ENCODE measurements at regions not wholly inside any gene's neighbourhood (a gene's known extent, or its start where the extent isn't known, plus 50 kb on each side); places are given as distances from the start of the nearest gene placed in this dataset.

DNA sequence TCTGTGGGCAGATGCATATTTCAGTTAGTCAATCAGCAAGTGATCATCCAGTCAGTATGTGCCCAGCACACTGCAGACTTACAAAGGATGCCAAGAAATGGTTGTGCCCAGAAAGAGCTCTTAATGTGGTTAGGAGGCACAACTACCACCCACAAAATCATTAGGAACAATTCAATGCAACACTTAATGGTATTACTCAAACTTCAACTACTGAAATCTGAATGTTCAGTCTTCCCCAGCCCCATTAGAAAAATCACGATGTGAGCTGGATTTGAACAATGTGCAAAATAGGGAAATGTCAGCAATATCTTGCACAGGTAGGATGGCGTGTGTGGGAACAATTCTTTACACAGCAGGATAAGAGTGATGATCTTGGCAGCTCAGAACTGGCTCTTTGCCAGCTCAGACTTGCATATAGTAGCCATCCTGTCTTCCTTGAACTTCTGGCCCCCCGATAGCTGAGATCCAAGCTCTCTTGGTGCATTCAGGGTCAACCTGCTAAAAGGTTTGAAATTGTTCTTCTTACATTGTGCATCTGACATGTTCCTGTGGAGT lies 556.7 kb upstream of the HTR1E start:
- ChIA-PET CTCF (ENCODE audit: unreplicated experiment) (no interaction called here), POLR2A (no interaction called here)
- Histone ChIP-seq H3K27ac (ENCODE audit: low read depth, low read length, poor library complexity, severe bottlenecking) (no peak overlapping the region), H2AFZ (ENCODE audit: low read length) (no peak overlapping the region), H3K36me3 (ENCODE audit: insufficient read depth, low read length) (no peaks in the 10 kb centered on the region), H3K4me1 (ENCODE audit: insufficient read depth, low read length, poor library complexity, severe bottlenecking) (no peaks in the 10 kb centered on the region), H3K4me3 (ENCODE audit: low read depth, low read length, poor library complexity, severe bottlenecking) (no peak overlapping the region), H3K9me2 (ENCODE audit: insufficient read depth, low read length) (no peaks in the 10 kb centered on the region), H3K9me3 (ENCODE audit: low read length) (no peaks in the 10 kb centered on the region), H3K4me2 (ENCODE audit: low read length) (no peak overlapping the region), H4K20me1 (ENCODE audit: insufficient read depth, low read length) (no peaks in the 10 kb centered on the region), H3K79me2 (ENCODE audit: insufficient read depth, low read depth, low read length) (no peaks in the 10 kb centered on the region)
- BruUV-seq (replicated peaks), result no TSS peak
- no peak for DNase-seq (ENCODE audit: low spot score)
- intact Hi-C loops (cut with micrococcal nuclease; ENCODE audit: unreplicated experiment), result no loop called here
- TF ChIP-seq, protein P1, sequence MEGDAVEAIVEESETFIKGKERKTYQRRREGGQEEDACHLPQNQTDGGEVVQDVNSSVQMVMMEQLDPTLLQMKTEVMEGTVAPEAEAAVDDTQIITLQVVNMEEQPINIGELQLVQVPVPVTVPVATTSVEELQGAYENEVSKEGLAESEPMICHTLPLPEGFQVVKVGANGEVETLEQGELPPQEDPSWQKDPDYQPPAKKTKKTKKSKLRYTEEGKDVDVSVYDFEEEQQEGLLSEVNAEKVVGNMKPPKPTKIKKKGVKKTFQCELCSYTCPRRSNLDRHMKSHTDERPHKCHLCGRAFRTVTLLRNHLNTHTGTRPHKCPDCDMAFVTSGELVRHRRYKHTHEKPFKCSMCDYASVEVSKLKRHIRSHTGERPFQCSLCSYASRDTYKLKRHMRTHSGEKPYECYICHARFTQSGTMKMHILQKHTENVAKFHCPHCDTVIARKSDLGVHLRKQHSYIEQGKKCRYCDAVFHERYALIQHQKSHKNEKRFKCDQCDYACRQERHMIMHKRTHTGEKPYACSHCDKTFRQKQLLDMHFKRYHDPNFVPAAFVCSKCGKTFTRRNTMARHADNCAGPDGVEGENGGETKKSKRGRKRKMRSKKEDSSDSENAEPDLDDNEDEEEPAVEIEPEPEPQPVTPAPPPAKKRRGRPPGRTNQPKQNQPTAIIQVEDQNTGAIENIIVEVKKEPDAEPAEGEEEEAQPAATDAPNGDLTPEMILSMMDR (conservative IDR thresholded peaks at IDR 0.05; ENCODE audit: low read length), result no peak
- TF ChIP-seq EZH2phosphoT487 (IDR thresholded peaks at IDR 0.05; ENCODE audit: borderline replicate concordance, low read depth, low read length), result no peak

DNA sequence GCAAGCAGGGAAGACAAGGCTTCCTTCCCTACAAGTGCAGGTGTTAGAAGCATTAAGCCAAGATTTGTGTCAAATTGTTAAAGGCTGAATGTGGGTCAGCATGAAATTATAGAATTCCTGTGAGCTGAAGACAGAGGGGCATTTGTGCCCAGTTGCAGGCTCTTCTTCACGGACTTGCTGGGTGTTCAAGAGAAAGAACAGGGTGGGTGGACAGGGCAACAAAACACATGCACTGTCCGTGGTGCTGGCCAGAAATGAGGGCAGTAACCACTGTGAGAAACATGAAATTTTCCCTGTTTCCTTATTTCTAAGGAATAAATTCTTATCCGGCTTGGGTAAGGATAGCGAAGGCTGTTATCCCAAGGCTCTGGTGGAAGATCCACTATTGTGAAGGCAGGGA lies 579.5 kb upstream of the HTR1E start:
- DNase-seq (ENCODE audit: low spot score), result no peak
- Histone ChIP-seq H3K4me2 (ENCODE audit: low read length) (no peak overlapping the region), H3K4me3 (ENCODE audit: low read depth, low read length, poor library complexity, severe bottlenecking) (no peak overlapping the region), H3K36me3 (ENCODE audit: insufficient read depth, low read length) (no peaks in the 10 kb centered on the region), H3K9me3 (ENCODE audit: low read length) (no peaks in the 10 kb centered on the region), H4K20me1 (ENCODE audit: insufficient read depth, low read length) (no peaks in the 10 kb centered on the region), H3K27ac (ENCODE audit: low read depth, low read length, poor library complexity, severe bottlenecking) (no peak overlapping the region), H2AFZ (ENCODE audit: low read length) (no peak overlapping the region), H3K79me2 (ENCODE audit: insufficient read depth, low read depth, low read length) (no peaks in the 10 kb centered on the region), H3K4me1 (ENCODE audit: insufficient read depth, low read length, poor library complexity, severe bottlenecking) (no peaks in the 10 kb centered on the region), H3K9me2 (ENCODE audit: insufficient read depth, low read length) (no peaks in the 10 kb centered on the region)
- ChIA-PET POLR2A (no interaction called here), CTCF (ENCODE audit: unreplicated experiment) (no interaction called here)
- no peak for TF ChIP-seq EZH2phosphoT487 (IDR thresholded peaks at IDR 0.05; ENCODE audit: borderline replicate concordance, low read depth, low read length)
- intact Hi-C loops (cut with micrococcal nuclease; ENCODE audit: unreplicated experiment), result no loop called here
- no TSS peak for BruUV-seq (replicated peaks)

DNA sequence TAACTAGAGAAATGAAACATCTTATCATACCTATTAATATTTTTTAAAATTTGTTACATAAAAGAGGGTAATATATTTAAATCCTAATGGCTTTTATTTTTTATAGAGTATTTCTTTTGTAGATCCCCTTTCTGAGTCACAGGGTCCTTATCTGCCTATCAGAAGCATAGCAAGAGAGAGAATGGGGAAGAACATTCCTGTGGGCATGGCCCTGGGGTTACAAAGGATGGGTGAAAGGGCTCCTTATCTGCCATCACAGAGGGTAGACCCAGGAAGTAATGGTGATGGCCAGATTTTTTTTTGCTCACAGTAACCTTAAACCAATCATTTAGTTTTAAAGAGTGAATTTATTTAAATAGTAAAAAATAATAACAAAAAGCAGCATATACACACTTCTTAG lies 582.1 kb upstream of the HTR1E start:
- no peaks in the 10 kb centered on the region for H4K20me1 ChIP-seq (ENCODE audit: insufficient read depth, low read length)
- no peaks in the 10 kb centered on the region for H3K9me3 ChIP-seq (ENCODE audit: low read length)
- intact Hi-C loops (cut with micrococcal nuclease; ENCODE audit: unreplicated experiment), result no loop called here
- H2AFZ ChIP-seq (ENCODE audit: low read length), result no peak overlapping the region
- POLR2A ChIA-PET, result interaction anchor here (0.8 to 1.1 kb wide), 2 partner anchors 8 to 15 kb away, joined by 3 to 4 read pairs; no protein-coding TSS in a partner anchor
- H3K4me1 ChIP-seq (ENCODE audit: insufficient read depth, low read length, poor library complexity, severe bottlenecking), result no peaks in the 10 kb centered on the region
- TF ChIP-seq, protein P1 (conservative IDR thresholded peaks at IDR 0.05; ENCODE audit: low read length), result no peak
- TF ChIP-seq EZH2phosphoT487 (IDR thresholded peaks at IDR 0.05; ENCODE audit: borderline replicate concordance, low read depth, low read length), result no peak
- CTCF ChIA-PET (ENCODE audit: unreplicated experiment), result no interaction called here
- no peak for DNase-seq (ENCODE audit: low spot score)
- BruUV-seq (replicated peaks), result no TSS peak
- no peaks in the 10 kb centered on the region for H3K79me2 ChIP-seq (ENCODE audit: insufficient read depth, low read depth, low read length)
- H3K4me2 ChIP-seq (ENCODE audit: low read length), result no peak overlapping the region
- H3K27ac ChIP-seq (ENCODE audit: low read depth, low read length, poor library complexity, severe bottlenecking), result no peak overlapping the region
- H3K36me3 ChIP-seq (ENCODE audit: insufficient read depth, low read length), result no peaks in the 10 kb centered on the region
- no peaks in the 10 kb centered on the region for H3K9me2 ChIP-seq (ENCODE audit: insufficient read depth, low read length)
- no peak overlapping the region for H3K4me3 ChIP-seq (ENCODE audit: low read depth, low read length, poor library complexity, severe bottlenecking)

Measured in OCI-LY7 (cell line).